Tibial artery (tissue), 4 donors: ENCODE measurements at regions not wholly inside any gene's neighbourhood (a gene's known extent, or its start where the extent isn't known, plus 50 kb on each side); places are given as distances from the start of the nearest gene placed in this dataset.

Experiments used
- DNase-seq, 2 donors: peaks; one replicate each; pipeline ENCODE4 v3.0.0-alpha.2; 2019
- H3K27ac ChIP-seq, 2 donors: fragments of 200-600 bp; sonication (generic) in 1 of 2; 1 replicate in 1 of 2; 2 replicates in 1 of 2; pipeline ENCODE4 v1.5.1; 2018 to 2019; ENCODE audit warnings: mild to moderate bottlenecking in 1 of 2
- H3K27me3 ChIP-seq, 2 donors: fragments of 200-600 bp; sonication (generic) in 1 of 2; one replicate each; pipeline versions ENCODE4 v1.5.1 to v1.6.0; 2016 to 2019
- H3K36me3 ChIP-seq, 3 donors: fragments of 200-600 bp; sonication (generic) in 2 of 3; one replicate each; pipeline ENCODE4 v1.5.1; 2016 to 2019; ENCODE audit warnings: mild to moderate bottlenecking in 2 of 3
- H3K4me1 ChIP-seq, 4 donors: fragments of 200-600 bp; sonication (generic) in 2 of 4; 1 replicate in 3 of 4; 2 replicates in 1 of 4; pipeline ENCODE4 v1.5.1; 2016 to 2019
- H3K4me3 ChIP-seq, 2 donors: fragments of 200-600 bp; sonication (generic) in 1 of 2; 1 replicate in 1 of 2; 2 replicates in 1 of 2; pipeline ENCODE4 v1.5.1; 2018 to 2019; ENCODE audit warnings: mild to moderate bottlenecking in 2 of 2
- H3K9me3 ChIP-seq, 3 donors: fragments of 200-600 bp; sonication (generic) in 1 of 3; one replicate each; pipeline ENCODE4 v1.5.1; 2016 to 2019
- intact Hi-C: fragments of 100-400 bp; cut with DNase I; formaldehyde crosslinking; loops from one replicate; pipeline ENCODE4 v1.15.0; 2023; ENCODE audit warnings: low total_unique reads
- TF ChIP-seq, protein P1 (sequence below), 2 experiments: fragments of 200-600 bp in 1 of 2; fragments of 450-650 bp in 1 of 2; IDR thresholded peaks; one replicate each; pipeline ENCODE4 v1.5.1; 2017 to 2019; ENCODE audit warnings: antibody characterized with exemption in 2 of 2, mild to moderate bottlenecking in 1 of 2, moderate library complexity in 1 of 2

DNA sequence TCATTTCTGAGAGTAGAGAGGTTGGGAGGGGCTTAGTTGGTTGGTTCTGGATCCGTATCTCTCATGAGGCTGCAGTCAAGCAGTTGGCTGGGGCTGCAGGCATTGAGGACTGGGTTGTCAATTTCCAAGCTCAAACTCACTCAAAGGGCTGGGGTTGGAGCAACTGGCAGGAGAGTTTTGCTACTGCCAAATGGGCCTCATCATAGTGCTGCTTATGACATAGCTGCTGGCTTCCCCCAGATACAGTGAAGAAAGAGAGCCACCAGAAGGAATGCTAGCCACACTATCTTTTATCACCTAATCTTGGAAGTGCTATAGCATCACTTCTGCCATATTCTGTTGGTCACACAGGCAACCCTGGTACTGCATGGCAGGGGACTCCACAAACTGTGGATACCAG is 363.5 kb upstream of the USP24 start:
- DNase-seq: no peak
- TF ChIP-seq, protein P1, sequence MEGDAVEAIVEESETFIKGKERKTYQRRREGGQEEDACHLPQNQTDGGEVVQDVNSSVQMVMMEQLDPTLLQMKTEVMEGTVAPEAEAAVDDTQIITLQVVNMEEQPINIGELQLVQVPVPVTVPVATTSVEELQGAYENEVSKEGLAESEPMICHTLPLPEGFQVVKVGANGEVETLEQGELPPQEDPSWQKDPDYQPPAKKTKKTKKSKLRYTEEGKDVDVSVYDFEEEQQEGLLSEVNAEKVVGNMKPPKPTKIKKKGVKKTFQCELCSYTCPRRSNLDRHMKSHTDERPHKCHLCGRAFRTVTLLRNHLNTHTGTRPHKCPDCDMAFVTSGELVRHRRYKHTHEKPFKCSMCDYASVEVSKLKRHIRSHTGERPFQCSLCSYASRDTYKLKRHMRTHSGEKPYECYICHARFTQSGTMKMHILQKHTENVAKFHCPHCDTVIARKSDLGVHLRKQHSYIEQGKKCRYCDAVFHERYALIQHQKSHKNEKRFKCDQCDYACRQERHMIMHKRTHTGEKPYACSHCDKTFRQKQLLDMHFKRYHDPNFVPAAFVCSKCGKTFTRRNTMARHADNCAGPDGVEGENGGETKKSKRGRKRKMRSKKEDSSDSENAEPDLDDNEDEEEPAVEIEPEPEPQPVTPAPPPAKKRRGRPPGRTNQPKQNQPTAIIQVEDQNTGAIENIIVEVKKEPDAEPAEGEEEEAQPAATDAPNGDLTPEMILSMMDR (IDR thresholded peaks at IDR 0.05): no peak
- Histone ChIP-seq H3K9me3 (no peaks in the 10 kb centered on the region), H3K4me3 (no peak overlapping the region), H3K27ac (peak overlapping the region; percentile 78 to 84), H3K4me1 (peaks cover 0 to 57% (median 41%) of the 10 kb centered on the region in 4 donors), H3K27me3 (no peaks in the 10 kb centered on the region), H3K36me3 (no peaks in the 10 kb centered on the region)
- intact Hi-C loops: no loop called here

DNA sequence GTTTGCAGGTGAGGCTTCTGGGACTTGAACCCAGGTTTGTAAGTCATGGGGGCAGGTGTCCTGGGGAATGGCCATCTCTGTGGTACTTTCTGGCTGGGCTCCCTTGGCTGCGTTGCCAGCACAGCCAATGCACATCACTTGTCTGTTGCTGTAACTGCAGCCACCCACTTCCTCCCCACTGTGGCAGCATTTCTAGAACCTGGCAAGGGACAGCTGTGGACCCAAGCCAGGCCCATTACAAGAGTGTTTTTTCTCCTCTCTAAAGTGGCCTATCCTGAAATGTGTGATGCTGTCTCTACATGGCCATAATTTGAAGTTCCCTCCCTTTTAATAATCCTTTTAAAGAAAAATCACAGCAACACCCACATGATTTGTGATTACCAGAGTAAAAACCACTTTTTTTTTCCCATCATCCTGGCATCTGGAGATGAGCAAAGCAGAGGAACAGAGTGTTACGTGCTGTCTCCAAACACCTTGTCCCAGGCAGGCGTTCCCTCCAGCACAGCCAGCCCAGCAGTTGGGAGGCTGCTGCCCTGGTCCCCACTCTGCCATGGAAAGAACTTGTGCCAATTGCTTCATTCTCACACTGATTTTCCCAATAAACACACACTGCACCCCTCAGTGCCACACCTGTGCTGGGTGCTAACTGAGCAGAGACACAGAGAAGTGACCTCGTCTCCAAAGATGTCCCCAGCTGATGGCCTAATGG is 360.6 kb upstream of the USP24 start:
- no peaks in the 10 kb centered on the region for H3K36me3 ChIP-seq
- TF ChIP-seq, protein P1 (IDR thresholded peaks at IDR 0.05): peak; percentile 27 to 33
- DNase-seq: peak; percentile 79 to 91
- peak overlapping the region; percentile 57 to 58 for H3K27ac ChIP-seq
- no peaks in the 10 kb centered on the region for H3K27me3 ChIP-seq
- H3K4me1 ChIP-seq: peaks cover 0 to 27% (median 19%) of the 10 kb centered on the region in 4 donors
- no peak overlapping the region for H3K4me3 ChIP-seq
- H3K9me3 ChIP-seq: no peaks in the 10 kb centered on the region
- intact Hi-C loops: no loop called here

DNA sequence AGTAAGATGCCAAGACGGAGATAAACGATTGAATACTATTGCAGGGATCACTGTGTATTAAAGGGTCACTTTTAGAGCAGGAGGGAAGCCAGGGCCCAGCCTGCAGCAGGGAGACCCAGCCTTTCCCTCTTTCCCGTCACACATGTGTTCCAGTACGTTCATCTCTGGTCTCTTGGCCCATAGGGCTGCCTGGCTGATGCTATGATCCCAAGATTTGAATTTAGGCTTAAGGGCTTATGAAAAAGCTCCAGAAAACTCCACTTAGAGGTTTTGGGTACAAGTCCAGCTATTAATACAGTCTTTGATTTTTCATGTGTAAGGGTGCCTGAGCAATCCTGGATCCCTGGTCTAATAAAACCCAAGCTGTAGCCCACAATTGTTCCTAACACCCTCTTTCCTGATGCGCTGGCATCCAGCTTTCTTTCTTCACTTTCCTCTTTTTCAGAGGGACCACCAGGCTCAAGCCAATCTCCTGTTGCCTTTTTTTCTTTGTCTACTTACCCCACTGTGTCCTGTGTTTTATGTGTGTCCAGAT is 359.6 kb upstream of the USP24 start:
- H3K4me3 ChIP-seq: no peak overlapping the region
- no peaks in the 10 kb centered on the region for H3K9me3 ChIP-seq
- H3K27ac ChIP-seq: peak overlapping the region in 1 of 2 donors; percentile 57
- TF ChIP-seq, protein P1 (IDR thresholded peaks at IDR 0.05): no peak
- no peaks in the 10 kb centered on the region for H3K36me3 ChIP-seq
- no peaks in the 10 kb centered on the region for H3K27me3 ChIP-seq
- DNase-seq: no peak
- H3K4me1 ChIP-seq: peaks cover 0 to 18% (median 13%) of the 10 kb centered on the region in 4 donors
- intact Hi-C loops: no loop called here

DNA sequence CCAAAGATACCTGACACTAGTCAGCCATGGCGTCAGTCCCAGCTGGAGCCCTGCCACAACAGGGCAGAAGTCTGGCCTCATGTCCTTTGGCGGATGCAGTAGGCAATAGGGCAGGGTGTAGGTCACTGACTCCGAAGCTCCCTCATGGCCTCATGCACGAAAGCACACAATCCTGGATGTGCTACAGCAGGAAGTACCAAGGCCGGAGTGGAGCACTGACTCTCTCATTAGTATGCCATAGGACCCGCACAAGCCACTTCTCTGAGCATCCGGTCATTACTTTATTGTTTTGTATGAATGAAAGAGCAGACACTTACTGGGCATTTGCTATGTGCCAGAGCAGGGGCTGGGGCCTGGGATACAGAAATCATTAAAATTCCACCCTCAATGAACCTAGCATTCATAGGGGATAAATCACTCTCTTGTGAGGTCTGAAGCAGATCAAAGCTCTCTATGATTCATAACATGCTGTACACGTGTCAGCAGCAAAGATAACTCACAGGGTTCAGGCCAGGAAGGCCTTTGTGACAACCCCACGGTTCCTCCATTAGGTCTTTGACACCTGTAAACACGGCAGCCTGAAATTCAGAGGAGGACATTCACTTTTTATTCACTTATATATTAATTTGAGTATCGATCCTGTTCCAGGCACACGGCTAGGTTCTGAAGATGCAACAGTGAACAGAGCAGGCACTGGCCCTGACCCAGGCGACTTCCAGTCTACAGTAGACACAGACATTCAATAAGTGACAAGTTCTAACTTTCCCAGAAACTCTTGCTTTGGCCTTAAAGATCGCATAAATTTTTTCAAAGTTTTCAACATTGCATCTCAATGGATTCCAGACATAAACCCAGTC is 357.9 kb upstream of the USP24 start:
- no peaks in the 10 kb centered on the region for H3K36me3 ChIP-seq
- DNase-seq: no peak
- intact Hi-C loops: no loop called here
- H3K9me3 ChIP-seq: no peaks in the 10 kb centered on the region
- no peak overlapping the region for H3K27ac ChIP-seq
- TF ChIP-seq, protein P1 (IDR thresholded peaks at IDR 0.05): no peak
- H3K27me3 ChIP-seq: no peaks in the 10 kb centered on the region
- no peak overlapping the region for H3K4me3 ChIP-seq
- H3K4me1 ChIP-seq: peaks cover 0 to 13% (median 10%) of the 10 kb centered on the region in 4 donors

DNA sequence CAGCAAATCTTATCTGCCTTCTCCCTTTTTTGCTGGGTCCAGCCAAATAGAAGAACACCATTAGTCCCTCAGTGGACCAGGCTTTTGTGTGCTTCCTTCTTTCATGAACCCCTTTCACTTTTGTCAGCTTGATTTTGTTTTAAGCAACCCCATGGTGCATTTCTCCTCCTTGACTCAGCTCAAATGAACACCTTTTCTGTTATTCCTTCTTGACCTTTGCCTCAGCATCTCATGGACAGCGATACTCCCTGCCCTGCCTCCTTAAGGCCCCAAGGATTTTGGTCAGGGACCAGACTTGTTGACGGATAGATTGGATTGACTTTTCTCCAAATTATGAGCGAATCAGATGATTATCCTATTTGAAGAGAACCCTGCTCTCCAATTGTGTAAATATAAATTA is 356.6 kb upstream of the USP24 start:
- Histone ChIP-seq H3K36me3 (no peaks in the 10 kb centered on the region), H3K4me3 (no peak overlapping the region), H3K27me3 (no peaks in the 10 kb centered on the region), H3K9me3 (no peaks in the 10 kb centered on the region), H3K4me1 (peaks cover 0 to 13% (median 10%) of the 10 kb centered on the region in 4 donors), H3K27ac (no peak overlapping the region)
- TF ChIP-seq, protein P1 (IDR thresholded peaks at IDR 0.05): no peak
- DNase-seq: no peak
- intact Hi-C loops: no loop called here
